Esophagus muscularis mucosa (tissue), 4 donors: ENCODE measurements at regions not wholly inside any gene's neighbourhood (a gene's known extent, or its start where the extent isn't known, plus 50 kb on each side); places are given as distances from the start of the nearest gene placed in this dataset.

Source experiments
- DNase-seq: peaks from one replicate; pipeline ENCODE4 v3.0.0-alpha.2; 2017; ENCODE audit errors: extremely low spot score
- H3K27ac ChIP-seq, 4 donors: fragments of 200-600 bp; sonication (generic); replicated peaks in 1 of 4; 1 replicate in 3 of 4; 2 replicates in 1 of 4; pipeline ENCODE4 v1.5.1; 2016 to 2019; ENCODE audit warnings: mild to moderate bottlenecking in 1 of 4
- H3K27me3 ChIP-seq, 4 donors: fragments of 200-600 bp; sonication (generic); one replicate each; pipeline versions ENCODE4 v1.5.1 to v1.6.0; 2016 to 2019
- H3K36me3 ChIP-seq, 4 donors: fragments of 200-600 bp; sonication (generic); one replicate each; pipeline ENCODE4 v1.5.1; 2016 to 2019
- H3K4me1 ChIP-seq, 4 donors: fragments of 200-600 bp; sonication (generic); one replicate each; pipeline ENCODE4 v1.5.1; 2016 to 2019
- H3K4me3 ChIP-seq, 4 donors: fragments of 200-600 bp; sonication (generic); 1 replicate in 2 of 4; 2 replicates in 2 of 4; pipeline ENCODE4 v1.5.1; 2016 to 2019; ENCODE audit warnings: mild to moderate bottlenecking in 4 of 4, moderate library complexity in 1 of 4
- H3K9me3 ChIP-seq, 4 donors: fragments of 200-600 bp; sonication (generic); 1 replicate in 3 of 4; 2 replicates in 1 of 4; pipeline ENCODE4 v1.5.1; 2016 to 2019
- CTCF ChIP-seq, 3 experiments: fragments of 200-600 bp in 2 of 3; fragments of 450-650 bp in 1 of 3; sonication (generic) in 2 of 3; IDR thresholded peaks; one replicate each; pipeline ENCODE4 v1.5.1; 2017 to 2019; ENCODE audit warnings: antibody characterized with exemption in 3 of 3, mild to moderate bottlenecking in 2 of 3, moderate library complexity in 1 of 3
- EP300 ChIP-seq: sonication (generic); formaldehyde crosslinking; IDR thresholded peaks from one replicate; pipeline ENCODE4 v1.6.1; 2017; ENCODE audit warnings: antibody characterized with exemption
- POLR2A ChIP-seq: fragments of 450-650 bp; IDR thresholded peaks from one replicate; pipeline ENCODE4 v1.6.1; 2017; ENCODE audit warnings: antibody characterized with exemption, moderate library complexity, mild to moderate bottlenecking, low read depth
- POLR2AphosphoS5 ChIP-seq, 2 donors: sonication (generic); formaldehyde crosslinking; IDR thresholded peaks; one replicate each; pipeline ENCODE4 v1.6.1; 2017; ENCODE audit warnings: antibody characterized with exemption in 2 of 2
- WGBS: methylation state at CpG from one replicate; pipeline ENCODE4 v1.1.5; 2018; 5-methylcytosine and 5-hydroxymethylcytosine counted together
- intact Hi-C: fragments of 100-400 bp; cut with DNase I; formaldehyde crosslinking; loops from one replicate; pipeline ENCODE4 v1.15.1; 2023

GRCh38 chr2:18703555-18703954, 114.2 kb upstream of the NT5C1B start:
- WGBS: 42% methylated on average over 2 of the region's 2 CpGs
- Histone ChIP-seq H3K36me3 (no peaks in the 10 kb centered on the region), H3K4me1 (peaks cover 6 to 19% (median 8%) of the 10 kb centered on the region in 4 donors), H3K4me3 (no peak overlapping the region), H3K27ac (no peak overlapping the region), H3K27me3 (no peaks in the 10 kb centered on the region), H3K9me3 (no peaks in the 10 kb centered on the region)
- no peak for DNase-seq
- intact Hi-C loops: no loop called here
- no peak for TF ChIP-seq POLR2AphosphoS5 (IDR thresholded peaks at IDR 0.05)
- no peak for TF ChIP-seq EP300
- no peak for TF ChIP-seq CTCF (IDR thresholded peaks at IDR 0.05)
- no peak for TF ChIP-seq POLR2A

- Histone ChIP-seq H3K27ac (no peak overlapping the region), H3K4me3 (no peak overlapping the region), H3K36me3 (no peaks in the 10 kb centered on the region), H3K4me1 (peaks cover 6 to 14% (median 8%) of the 10 kb centered on the region in 4 donors), H3K9me3 (no peaks in the 10 kb centered on the region), H3K27me3 (no peaks in the 10 kb centered on the region)
- intact Hi-C loops: no loop called here
- TF ChIP-seq CTCF (IDR thresholded peaks at IDR 0.05) (no peak), POLR2AphosphoS5 (IDR thresholded peaks at IDR 0.05) (no peak), POLR2A (no peak), EP300 (no peak)
- no peak for DNase-seq
Measured at GRCh38 chr2:18701981-18702380, 112.6 kb upstream of the NT5C1B start.

GRCh38 chr2:18701546-18701945, 112.2 kb upstream of the NT5C1B start:
- H3K4me3 ChIP-seq: no peak overlapping the region
- peaks cover 6 to 14% (median 8%) of the 10 kb centered on the region in 4 donors for H3K4me1 ChIP-seq
- 43% methylated on average over 2 of the region's 2 CpGs for WGBS

GRCh38 chr2:18690342-18690741, 101.0 kb upstream of the NT5C1B start:
- Histone ChIP-seq H3K27ac (no peak overlapping the region), H3K4me3 (no peak overlapping the region), H3K4me1 (no peaks in the 10 kb centered on the region), H3K27me3 (no peaks in the 10 kb centered on the region), H3K36me3 (no peaks in the 10 kb centered on the region), H3K9me3 (no peaks in the 10 kb centered on the region)
- intact Hi-C loops: no loop called here
- WGBS: 80% methylated on average over 6 of the region's 6 CpGs
- DNase-seq: no peak
- TF ChIP-seq POLR2A (no peak), CTCF (IDR thresholded peaks at IDR 0.05) (no peak), POLR2AphosphoS5 (IDR thresholded peaks at IDR 0.05) (no peak), EP300 (no peak)

More at GRCh38 chr2:18701546-18701945, 112.2 kb upstream of the NT5C1B start:
- intact Hi-C loops: no loop called here
- TF ChIP-seq EP300 (no peak), POLR2A (no peak), CTCF (IDR thresholded peaks at IDR 0.05) (no peak), POLR2AphosphoS5 (IDR thresholded peaks at IDR 0.05) (no peak)
- no peaks in the 10 kb centered on the region for H3K36me3 ChIP-seq
- no peak for DNase-seq
- H3K9me3 ChIP-seq: no peaks in the 10 kb centered on the region
- H3K27me3 ChIP-seq: no peaks in the 10 kb centered on the region
- H3K27ac ChIP-seq: no peak overlapping the region

- intact Hi-C loops: no loop called here
- TF ChIP-seq CTCF (IDR thresholded peaks at IDR 0.05) (no peak), EP300 (no peak), POLR2A (no peak), POLR2AphosphoS5 (IDR thresholded peaks at IDR 0.05) (no peak)
- WGBS: 65% methylated on average over 2 of the region's 2 CpGs
- Histone ChIP-seq H3K4me3 (no peak overlapping the region), H3K27ac (no peak overlapping the region), H3K27me3 (no peaks in the 10 kb centered on the region), H3K9me3 (no peaks in the 10 kb centered on the region), H3K36me3 (no peaks in the 10 kb centered on the region), H3K4me1 (peaks cover 0 to 10% (median 0%) of the 10 kb centered on the region in 4 donors)
- DNase-seq: no peak
Measured at GRCh38 chr2:18684206-18685038, 95.1 kb upstream of the NT5C1B start.
